B cell (primary cell): ENCODE measurements at regions not wholly inside any gene's neighbourhood (a gene's known extent, or its start where the extent isn't known, plus 50 kb on each side); places are given as distances from the start of the nearest gene placed in this dataset.

Experiments
- ATAC-seq: fragments of 200-7000 bp; cut with Tn5 transposase; one replicate; pipeline ENCODE4 v1.10.0; 2021; ENCODE audit warnings: low read depth, mild to moderate bottlenecking, moderate number of reproducible peaks, moderate library complexity
- CTCF ChIA-PET: fragments of 350-600 bp; sonication (Branson Sonifier 250); formaldehyde crosslinking; loops from one replicate; lab custom pipeline; 2021; ENCODE audit warnings: antibody characterized with exemption, inconsistent platforms; lab: Charles Lee
- POLR2A ChIA-PET: fragments of 350-600 bp; sonication (Branson Sonifier 250); formaldehyde crosslinking; loops from one replicate; lab custom pipeline; 2021; ENCODE audit warnings: antibody characterized with exemption; lab: Charles Lee
- DNase-seq: peaks from one replicate; pipeline ENCODE4 v3.0.0; 2013
- H2AFZ ChIP-seq: 2 replicates; pipeline ENCODE4 v1.6.1; 2012; ENCODE audit warnings: mild to moderate bottlenecking, low read depth, low read length; ENCODE audit not compliant: insufficient read depth, poor library complexity, severe bottlenecking
- H3K27ac ChIP-seq, 2 donors: 1 replicate in 1 of 2; 2 replicates in 1 of 2; pipeline ENCODE4 v1.5.1; 2012 to 2013; ENCODE audit warnings: low read length in 2 of 2, mild to moderate bottlenecking in 2 of 2, moderate library complexity in 1 of 2
- H3K27me3 ChIP-seq, 4 experiments: fragments of 200-600 bp in 1 of 4; sonication (generic) in 1 of 4; replicated peaks in 1 of 4; 1 replicate in 2 of 4; 2 replicates in 2 of 4; pipeline versions ENCODE4 v1.6.1 to v1.7.0; 2013 to 2016; ENCODE audit warnings: low read length in 3 of 4, mild to moderate bottlenecking in 2 of 4, mixed read lengths in 1 of 4, moderate library complexity in 1 of 4; ENCODE audit not compliant: insufficient read depth in 4 of 4, control insufficient read depth in 3 of 4; ENCODE audit errors: control extremely low read depth in 1 of 4
- H3K36me3 ChIP-seq, 2 experiments: replicated peaks in 1 of 2; 1 replicate in 1 of 2; 2 replicates in 1 of 2; pipeline versions ENCODE4 v1.6.1 to v1.7.1; 2013; ENCODE audit warnings: low read length in 1 of 2; ENCODE audit not compliant: insufficient read depth in 2 of 2, control insufficient read depth in 1 of 2; ENCODE audit errors: control extremely low read depth in 1 of 2, extremely low read depth in 1 of 2
- H3K4me1 ChIP-seq, 2 donors: fragments of 200-600 bp in 1 of 2; sonication (generic) in 1 of 2; 1 replicate in 1 of 2; 2 replicates in 1 of 2; pipeline versions ENCODE4 v1.5.1 to v1.6.1; 2013 to 2017; ENCODE audit warnings: low read length in 2 of 2; ENCODE audit not compliant: control insufficient read depth in 2 of 2, insufficient read depth in 2 of 2
- H3K4me2 ChIP-seq: replicated peaks from 2 replicates; pipeline ENCODE3; 2012; ENCODE audit warnings: mild to moderate bottlenecking, low read depth, low read length; ENCODE audit not compliant: poor library complexity, severe bottlenecking
- H3K4me3 ChIP-seq, 5 experiments: fragments of 200-600 bp in 1 of 5; sonication (generic) in 1 of 5; 1 replicate in 3 of 5; 2 replicates in 2 of 5; pipeline versions ENCODE4 v1.5.1 to v1.7.0; 2011 to 2016; ENCODE audit warnings: low read length in 4 of 5, mild to moderate bottlenecking in 4 of 5, low read depth in 2 of 5, control low read depth in 1 of 5, moderate library complexity in 1 of 5; ENCODE audit not compliant: insufficient read depth in 1 of 5; ENCODE audit errors: control extremely low read depth in 1 of 5, extremely low read depth in 1 of 5
- H3K79me2 ChIP-seq: fragments of 200-600 bp; sonication (generic); one replicate; pipeline ENCODE4 v1.6.0; 2016; ENCODE audit warnings: low read length; ENCODE audit not compliant: control insufficient read depth, insufficient read depth
- H3K9ac ChIP-seq: fragments of 200-600 bp; sonication (generic); 2 replicates; pipeline ENCODE4 v1.6.1; 2017; ENCODE audit warnings: mild to moderate bottlenecking, low read length, moderate library complexity
- H3K9me3 ChIP-seq, 3 donors: one replicate each; pipeline versions ENCODE4 v1.6.1 to v1.7.1; 2013; ENCODE audit warnings: low read length in 2 of 3; ENCODE audit not compliant: control insufficient read depth in 2 of 3, insufficient read depth in 1 of 3; ENCODE audit errors: control extremely low read depth in 1 of 3
- H4K20me1 ChIP-seq: 2 replicates; pipeline ENCODE4 v1.6.0; 2012; ENCODE audit warnings: mild to moderate bottlenecking, low read length; ENCODE audit not compliant: insufficient read depth, control insufficient read depth, poor library complexity, severe bottlenecking
- H3K27ac Mint-ChIP-seq: one replicate; pipeline ENCODE4 v1.8.0; 2021; ENCODE audit warnings: mixed read lengths
- H3K27me3 Mint-ChIP-seq: one replicate; pipeline ENCODE4 v1.8.0; 2021; ENCODE audit warnings: mixed read lengths
- H3K4me1 Mint-ChIP-seq: one replicate; pipeline ENCODE4 v1.8.0; 2021; ENCODE audit warnings: mixed read lengths
- H3K4me3 Mint-ChIP-seq: one replicate; pipeline ENCODE4 v1.8.0; 2021; ENCODE audit warnings: mixed read lengths
- H3K9me3 Mint-ChIP-seq: one replicate; pipeline ENCODE4 v1.8.0; 2022; ENCODE audit warnings: mixed read lengths; ENCODE audit not compliant: insufficient read depth
- CTCF ChIP-seq: fragments of 200-600 bp; IDR thresholded peaks from one replicate; pipeline ENCODE4 v1.8.0; 2022; ENCODE audit warnings: antibody characterized with exemption, mild to moderate bottlenecking
- EZH2 ChIP-seq: IDR thresholded peaks from 2 replicates; pipeline ENCODE4 v1.6.1; 2012; ENCODE audit warnings: borderline replicate concordance, low read depth, mild to moderate bottlenecking, moderate library complexity, low read length; ENCODE audit not compliant: insufficient read depth, poor library complexity, severe bottlenecking
- WGBS: methylation state at CpG from one replicate; pipeline ENCODE4 v1.1.5; 2013; ENCODE audit warnings: missing lambda C conversion rate; ENCODE audit not compliant: insufficient coverage; 5-methylcytosine and 5-hydroxymethylcytosine counted together
- intact Hi-C: fragments of 100-400 bp; cut with micrococcal nuclease; formaldehyde crosslinking; loops from one replicate; pipeline ENCODE4 v1.10.0; 2022

- no peak overlapping the region for H3K4me3 Mint-ChIP-seq
- CTCF ChIA-PET, result no interaction called here
- 38% methylated on average over 3 of the region's 3 CpGs for WGBS
- peaks cover 0 to 14% (median 4%) of the 10 kb centered on the region in 3 donors for H3K9me3 ChIP-seq
- no peaks in the 10 kb centered on the region for H4K20me1 ChIP-seq
- H3K4me1 Mint-ChIP-seq, result no peaks in the 10 kb centered on the region
- TF ChIP-seq EZH2, result no peak
- TF ChIP-seq CTCF, result no peak
- H3K9me3 Mint-ChIP-seq, result peaks cover 8% of the 10 kb centered on the region
- H3K27me3 Mint-ChIP-seq, result peaks cover 21% of the 10 kb centered on the region
- intact Hi-C loops, result no loop called here
- no peaks in the 10 kb centered on the region for H3K79me2 ChIP-seq
- H3K27ac Mint-ChIP-seq, result no peak overlapping the region
- no peak overlapping the region for H2AFZ ChIP-seq
- H3K27ac ChIP-seq, result no peak overlapping the region
- no peaks in the 10 kb centered on the region for H3K27me3 ChIP-seq
- H3K4me2 ChIP-seq, result no peak overlapping the region
- H3K4me3 ChIP-seq, result no peak overlapping the region
- no peak for ATAC-seq
- no peaks in the 10 kb centered on the region for H3K36me3 ChIP-seq
- no peaks in the 10 kb centered on the region for H3K4me1 ChIP-seq
- no peak overlapping the region for H3K9ac ChIP-seq
- POLR2A ChIA-PET, result no interaction called here
- no peak for DNase-seq
These were observed 83.3 kb upstream of the CXCL14 start for GRCh38 chr5:135662061-135662481.

GRCh38 chr5:135660826-135661575 is 82.2 kb upstream of the CXCL14 start:
- Histone ChIP-seq H3K4me2 (no peak overlapping the region), H3K79me2 (no peaks in the 10 kb centered on the region), H3K4me3 (no peak overlapping the region), H3K9me3 (peaks cover 0 to 14% (median 4%) of the 10 kb centered on the region in 3 donors), H3K9ac (no peak overlapping the region), H2AFZ (no peak overlapping the region), H3K27me3 (no peaks in the 10 kb centered on the region), H3K36me3 (no peaks in the 10 kb centered on the region), H3K4me1 (no peaks in the 10 kb centered on the region), H4K20me1 (no peaks in the 10 kb centered on the region), H3K27ac (no peak overlapping the region)
- TF ChIP-seq EZH2 (no peak), CTCF (no peak)
- Mint-ChIP-seq H3K27ac (no peak overlapping the region), H3K9me3 (peaks cover 8% of the 10 kb centered on the region), H3K4me1 (no peaks in the 10 kb centered on the region), H3K27me3 (peaks cover 13% of the 10 kb centered on the region), H3K4me3 (no peak overlapping the region)
- ChIA-PET POLR2A (no interaction called here), CTCF (interaction anchor here (0.8 kb wide), 1 partner anchor 9 kb away, joined by 3 read pairs; no protein-coding TSS in a partner anchor)
- ATAC-seq (no peak), DNase-seq (no peak)
- intact Hi-C loops, result no loop called here
- 5% methylated on average over 3 of the region's 3 CpGs for WGBS
